ENCODE measurements at regions not wholly inside any gene's neighbourhood (a gene's known extent, or its start where the extent isn't known, plus 50 kb on each side); places are given as distances from the start of the nearest gene placed in this dataset.

DNA sequence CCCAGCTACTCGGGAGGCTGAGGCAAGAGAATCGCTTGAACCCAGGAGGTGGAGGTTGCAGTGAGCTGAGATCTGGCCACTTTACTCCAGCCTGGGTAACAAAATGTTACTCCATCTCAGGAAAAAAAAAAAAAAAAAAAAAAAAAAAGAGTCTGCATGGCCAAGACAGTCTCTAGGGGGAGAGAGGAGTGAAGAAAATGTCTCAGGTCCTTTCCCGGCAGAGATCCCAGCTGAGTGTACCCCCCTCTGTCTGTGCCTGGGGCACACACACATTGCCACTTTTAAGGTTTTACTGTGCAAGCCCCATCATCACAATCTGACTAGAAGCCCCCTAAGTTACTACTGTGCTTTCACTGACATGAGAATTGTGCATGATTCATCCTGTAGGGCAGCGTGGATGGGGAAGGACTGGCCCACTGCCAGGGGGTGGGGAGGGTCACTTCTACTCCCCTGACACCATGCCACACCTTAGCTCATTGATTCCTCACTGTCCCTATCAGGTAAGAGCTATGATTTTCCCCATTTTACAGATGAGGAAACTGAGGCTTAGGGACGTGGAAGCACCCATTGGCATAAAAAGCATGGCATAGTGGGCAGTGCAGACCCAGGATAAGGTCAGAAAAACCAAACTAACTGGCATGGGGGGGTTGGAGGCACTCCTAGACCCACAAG lies 102.3 kb upstream of the LARP1 start:
- TF ChIP-seq, protein P1, sequence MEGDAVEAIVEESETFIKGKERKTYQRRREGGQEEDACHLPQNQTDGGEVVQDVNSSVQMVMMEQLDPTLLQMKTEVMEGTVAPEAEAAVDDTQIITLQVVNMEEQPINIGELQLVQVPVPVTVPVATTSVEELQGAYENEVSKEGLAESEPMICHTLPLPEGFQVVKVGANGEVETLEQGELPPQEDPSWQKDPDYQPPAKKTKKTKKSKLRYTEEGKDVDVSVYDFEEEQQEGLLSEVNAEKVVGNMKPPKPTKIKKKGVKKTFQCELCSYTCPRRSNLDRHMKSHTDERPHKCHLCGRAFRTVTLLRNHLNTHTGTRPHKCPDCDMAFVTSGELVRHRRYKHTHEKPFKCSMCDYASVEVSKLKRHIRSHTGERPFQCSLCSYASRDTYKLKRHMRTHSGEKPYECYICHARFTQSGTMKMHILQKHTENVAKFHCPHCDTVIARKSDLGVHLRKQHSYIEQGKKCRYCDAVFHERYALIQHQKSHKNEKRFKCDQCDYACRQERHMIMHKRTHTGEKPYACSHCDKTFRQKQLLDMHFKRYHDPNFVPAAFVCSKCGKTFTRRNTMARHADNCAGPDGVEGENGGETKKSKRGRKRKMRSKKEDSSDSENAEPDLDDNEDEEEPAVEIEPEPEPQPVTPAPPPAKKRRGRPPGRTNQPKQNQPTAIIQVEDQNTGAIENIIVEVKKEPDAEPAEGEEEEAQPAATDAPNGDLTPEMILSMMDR (conservative IDR thresholded peaks at IDR 0.05; ENCODE audit: low read depth, low read length), result no peak
- TF ChIP-seq EZH2 (IDR thresholded peaks at IDR 0.05; ENCODE audit: low read length, unreplicated experiment) (no peak), EZH2phosphoT487 (IDR thresholded peaks at IDR 0.05; ENCODE audit: borderline replicate concordance, low read length) (no peak)
